ENCODE measurements at regions not wholly inside any gene's neighbourhood (a gene's known extent, or its start where the extent isn't known, plus 50 kb on each side); places are given as distances from the start of the nearest gene placed in this dataset.
A peak's percentile ranks its signal among the peaks of the same experiment; 100 is the strongest.

- no peak for DNase-seq (ENCODE audit: low read depth, low spot score)
- no peak for TF ChIP-seq CTCF (IDR thresholded peaks at IDR 0.05; ENCODE audit: low read depth, low read length)
- in situ Hi-C loops (cut with HindIII; ENCODE audit: low sequenced_read_pairs): no loop called here
- H3K4me3 ChIP-seq (ENCODE audit: low read depth, low read length): no peak overlapping the region
Measured at GRCh38 chr4:164439037-164439436, 314.9 kb upstream of the SMIM31 start.

GRCh38 chr4:164440199-164440598, 313.7 kb upstream of the SMIM31 start:
- no peak overlapping the region for H3K4me3 ChIP-seq (ENCODE audit: low read depth, low read length)
- peak; percentile 71 for DNase-seq (ENCODE audit: low read depth, low spot score)
- in situ Hi-C loops (cut with HindIII; ENCODE audit: low sequenced_read_pairs): no loop called here
- TF ChIP-seq CTCF (IDR thresholded peaks at IDR 0.05; ENCODE audit: low read depth, low read length): no peak

GRCh38 chr4:164441109-164441508, 312.8 kb upstream of the SMIM31 start:
- H3K4me3 ChIP-seq (ENCODE audit: low read depth, low read length): no peak overlapping the region
- no peak for DNase-seq (ENCODE audit: low read depth, low spot score)
- in situ Hi-C loops (cut with HindIII; ENCODE audit: low sequenced_read_pairs): no loop called here
- TF ChIP-seq CTCF (IDR thresholded peaks at IDR 0.05; ENCODE audit: low read depth, low read length): no peak

- peak; percentile 56 for DNase-seq (ENCODE audit: low read depth, low spot score)
- in situ Hi-C loops (cut with HindIII; ENCODE audit: low sequenced_read_pairs): no loop called here
- TF ChIP-seq CTCF (IDR thresholded peaks at IDR 0.05; ENCODE audit: low read depth, low read length): no peak
- H3K4me3 ChIP-seq (ENCODE audit: low read depth, low read length): no peak overlapping the region
Measured at GRCh38 chr4:164442180-164442579, 311.8 kb upstream of the SMIM31 start.

DNA sequence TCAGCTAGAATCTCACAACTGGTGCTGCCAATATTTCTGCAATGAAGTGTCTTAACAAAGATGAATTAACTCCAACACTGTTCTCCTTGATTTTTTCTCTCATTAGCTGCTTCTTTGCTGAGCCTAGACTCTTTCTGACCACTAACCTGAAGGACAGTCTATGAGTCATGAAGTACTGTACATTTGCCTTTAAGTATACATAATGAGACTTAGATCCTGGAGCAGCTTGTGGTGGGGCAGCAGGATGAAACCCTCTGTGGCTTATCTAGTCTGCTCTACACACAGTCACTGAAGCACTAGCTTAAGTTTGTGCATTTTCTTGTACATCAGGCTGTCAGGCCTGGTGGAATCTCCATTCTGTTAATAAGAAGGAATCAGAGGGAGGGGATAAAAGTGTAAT, 307.4 kb upstream of the SMIM31 start:
- H3K4me3 ChIP-seq (ENCODE audit: low read depth, low read length): no peak overlapping the region
- in situ Hi-C loops (cut with HindIII; ENCODE audit: low sequenced_read_pairs): no loop called here
- DNase-seq (ENCODE audit: low read depth, low spot score): peak; percentile 77
- TF ChIP-seq CTCF (IDR thresholded peaks at IDR 0.05; ENCODE audit: low read depth, low read length): no peak

- in situ Hi-C loops (cut with HindIII; ENCODE audit: low sequenced_read_pairs): no loop called here
- DNase-seq (ENCODE audit: low read depth, low spot score): no peak
- H3K4me3 ChIP-seq (ENCODE audit: low read depth, low read length): no peak overlapping the region
- no peak for TF ChIP-seq CTCF (IDR thresholded peaks at IDR 0.05; ENCODE audit: low read depth, low read length)
Measured at GRCh38 chr4:164461901-164462300, 292.0 kb upstream of the SMIM31 start.

DNA sequence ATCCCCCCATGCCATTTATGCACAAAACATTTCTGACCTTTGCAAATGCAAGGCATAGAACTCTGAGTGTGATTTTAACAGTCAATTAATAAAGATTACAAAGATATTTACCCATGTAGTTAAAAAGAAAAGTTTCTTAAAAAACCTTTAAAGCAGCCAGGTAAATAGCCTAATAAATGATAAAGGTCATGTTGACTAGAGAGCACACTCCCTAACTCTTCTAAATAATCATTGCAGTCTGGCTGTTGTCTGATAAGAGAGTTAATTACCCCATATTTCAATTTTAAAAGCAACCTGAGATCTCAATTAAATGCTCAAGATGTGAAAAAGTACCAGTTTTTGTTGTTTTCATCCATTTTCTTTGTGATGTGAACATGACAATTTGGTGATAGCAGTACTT, 291.5 kb upstream of the SMIM31 start:
- no peak for TF ChIP-seq CTCF (IDR thresholded peaks at IDR 0.05; ENCODE audit: low read depth, low read length)
- in situ Hi-C loops (cut with HindIII; ENCODE audit: low sequenced_read_pairs): no loop called here
- no peak overlapping the region for H3K4me3 ChIP-seq (ENCODE audit: low read depth, low read length)
- DNase-seq (ENCODE audit: low read depth, low spot score): no peak
